ENCODE measurements at regions not wholly inside any gene's neighbourhood (a gene's known extent, or its start where the extent isn't known, plus 50 kb on each side); places are given as distances from the start of the nearest gene placed in this dataset.

GRCh38 chr12:77401770-77402081 lies 336.4 kb upstream of the E2F7 start:
- DNase-seq (no peak), ATAC-seq (replicated peaks in 1 of 4) (no peak)
- no peaks in the 10 kb centered on the region for H3K4me1 Mint-ChIP-seq
- no peaks in the 10 kb centered on the region for H3K27me3 Mint-ChIP-seq
- ChIA-PET CTCF (no interaction called here), POLR2A (no interaction called here)
- no peaks in the 10 kb centered on the region for H3K36me3 Mint-ChIP-seq
- H3K27me3 ChIP-seq (replicated peaks in 1 of 2; ENCODE audit: control insufficient read depth in 2 of 2, extremely low read depth in 1 of 2, insufficient read depth in 2 of 2, low read length in 1 of 2): no peaks in the 10 kb centered on the region
- H3K9me3 ChIP-seq: no peaks in the 10 kb centered on the region
- H3K27ac Mint-ChIP-seq: no peak overlapping the region
- H3K4me3 Mint-ChIP-seq: no peak overlapping the region
- no peaks in the 10 kb centered on the region for H3K9me3 Mint-ChIP-seq
- no peaks in the 10 kb centered on the region for H3K4me1 ChIP-seq (ENCODE audit: control insufficient read depth in 1 of 2, extremely low read depth in 1 of 2, insufficient read depth in 2 of 2, low read length in 2 of 2)
- H3K36me3 ChIP-seq (ENCODE audit: control insufficient read depth in 2 of 2, extremely low read depth in 1 of 2, insufficient read depth in 1 of 2, low read length in 1 of 2): no peaks in the 10 kb centered on the region
- H3K27ac ChIP-seq (ENCODE audit: low read length): no peak overlapping the region
- no peak overlapping the region for H3K4me3 ChIP-seq (ENCODE audit: control insufficient read depth in 1 of 2, extremely low read depth in 1 of 2, low read length in 1 of 2)

- WGBS (ENCODE audit: insufficient coverage): 83% methylated on average over 1 of the region's 3 CpGs
- ATAC-seq (replicated peaks in 1 of 4): no peak
Measured at GRCh38 chr12:77401064-77401769, 335.8 kb upstream of the E2F7 start.

GRCh38 chr12:77392467-77393088 lies 327.2 kb upstream of the E2F7 start:
- no peak overlapping the region for H3K27ac Mint-ChIP-seq
- ATAC-seq (replicated peaks in 1 of 4) (no peak), DNase-seq (no peak)
- no peaks in the 10 kb centered on the region for H3K36me3 Mint-ChIP-seq
- CTCF ChIA-PET: no interaction called here
- no peaks in the 10 kb centered on the region for H3K27me3 Mint-ChIP-seq
- Histone ChIP-seq H3K9me3 (no peaks in the 10 kb centered on the region), H3K4me1 (ENCODE audit: control insufficient read depth in 1 of 2, extremely low read depth in 1 of 2, insufficient read depth in 2 of 2, low read length in 2 of 2) (no peaks in the 10 kb centered on the region), H3K27me3 (replicated peaks in 1 of 2; ENCODE audit: control insufficient read depth in 2 of 2, extremely low read depth in 1 of 2, insufficient read depth in 2 of 2, low read length in 1 of 2) (no peaks in the 10 kb centered on the region), H3K4me3 (ENCODE audit: control insufficient read depth in 1 of 2, extremely low read depth in 1 of 2, low read length in 1 of 2) (no peak overlapping the region), H3K27ac (ENCODE audit: low read length) (no peak overlapping the region), H3K36me3 (ENCODE audit: control insufficient read depth in 2 of 2, extremely low read depth in 1 of 2, insufficient read depth in 1 of 2, low read length in 1 of 2) (no peaks in the 10 kb centered on the region)
- no peaks in the 10 kb centered on the region for H3K4me1 Mint-ChIP-seq
- POLR2A ChIA-PET: no interaction called here
- peaks cover 3 to 7% (median 4%) of the 10 kb centered on the region in 3 donors for H3K9me3 Mint-ChIP-seq
- 89% methylated on average over 4 of the region's 10 CpGs for WGBS (ENCODE audit: insufficient coverage)
- H3K4me3 Mint-ChIP-seq: no peak overlapping the region

More at GRCh38 chr12:77401064-77401769, 335.8 kb upstream of the E2F7 start:
- Histone ChIP-seq H3K27ac (ENCODE audit: low read length) (no peak overlapping the region), H3K36me3 (ENCODE audit: control insufficient read depth in 2 of 2, extremely low read depth in 1 of 2, insufficient read depth in 1 of 2, low read length in 1 of 2) (no peaks in the 10 kb centered on the region), H3K4me3 (ENCODE audit: control insufficient read depth in 1 of 2, extremely low read depth in 1 of 2, low read length in 1 of 2) (no peak overlapping the region), H3K4me1 (ENCODE audit: control insufficient read depth in 1 of 2, extremely low read depth in 1 of 2, insufficient read depth in 2 of 2, low read length in 2 of 2) (no peaks in the 10 kb centered on the region), H3K27me3 (replicated peaks in 1 of 2; ENCODE audit: control insufficient read depth in 2 of 2, extremely low read depth in 1 of 2, insufficient read depth in 2 of 2, low read length in 1 of 2) (no peaks in the 10 kb centered on the region), H3K9me3 (no peaks in the 10 kb centered on the region)
- Mint-ChIP-seq H3K4me1 (no peaks in the 10 kb centered on the region), H3K4me3 (no peak overlapping the region), H3K27me3 (no peaks in the 10 kb centered on the region), H3K9me3 (peaks cover 0 to under 1% (median 0%) of the 10 kb centered on the region in 3 donors), H3K27ac (no peak overlapping the region), H3K36me3 (no peaks in the 10 kb centered on the region)
- no peak for DNase-seq
- ChIA-PET POLR2A (no interaction called here), CTCF (no interaction called here)

- Mint-ChIP-seq H3K36me3 (no peaks in the 10 kb centered on the region), H3K27me3 (no peaks in the 10 kb centered on the region), H3K4me1 (no peaks in the 10 kb centered on the region), H3K4me3 (no peak overlapping the region), H3K9me3 (peaks cover 3 to 4% (median 4%) of the 10 kb centered on the region in 3 donors), H3K27ac (no peak overlapping the region)
- ChIA-PET POLR2A (no interaction called here), CTCF (no interaction called here)
- 40% methylated on average over 1 of the region's 2 CpGs for WGBS (ENCODE audit: insufficient coverage)
- Histone ChIP-seq H3K27me3 (replicated peaks in 1 of 2; ENCODE audit: control insufficient read depth in 2 of 2, extremely low read depth in 1 of 2, insufficient read depth in 2 of 2, low read length in 1 of 2) (no peaks in the 10 kb centered on the region), H3K4me3 (ENCODE audit: control insufficient read depth in 1 of 2, extremely low read depth in 1 of 2, low read length in 1 of 2) (no peak overlapping the region), H3K4me1 (ENCODE audit: control insufficient read depth in 1 of 2, extremely low read depth in 1 of 2, insufficient read depth in 2 of 2, low read length in 2 of 2) (no peaks in the 10 kb centered on the region), H3K9me3 (no peaks in the 10 kb centered on the region), H3K36me3 (ENCODE audit: control insufficient read depth in 2 of 2, extremely low read depth in 1 of 2, insufficient read depth in 1 of 2, low read length in 1 of 2) (no peaks in the 10 kb centered on the region), H3K27ac (ENCODE audit: low read length) (no peak overlapping the region)
- DNase-seq (no peak), ATAC-seq (replicated peaks in 1 of 4) (no peak)
Measured at GRCh38 chr12:77388445-77389265, 323.3 kb upstream of the E2F7 start.

GRCh38 chr12:77387671-77388070 lies 322.3 kb upstream of the E2F7 start:
- CTCF ChIA-PET: no interaction called here
- DNase-seq (no peak), ATAC-seq (replicated peaks in 1 of 4) (no peak)
- POLR2A ChIA-PET: no interaction called here
- H3K27ac ChIP-seq (ENCODE audit: low read length): no peak overlapping the region
- Mint-ChIP-seq H3K4me3 (no peak overlapping the region), H3K4me1 (no peaks in the 10 kb centered on the region), H3K36me3 (no peaks in the 10 kb centered on the region), H3K27ac (no peak overlapping the region), H3K9me3 (peaks cover 3 to 4% (median 4%) of the 10 kb centered on the region in 3 donors), H3K27me3 (no peaks in the 10 kb centered on the region)
- H3K36me3 ChIP-seq (ENCODE audit: control insufficient read depth in 2 of 2, extremely low read depth in 1 of 2, insufficient read depth in 1 of 2, low read length in 1 of 2): no peaks in the 10 kb centered on the region
- no peaks in the 10 kb centered on the region for H3K9me3 ChIP-seq
- no peaks in the 10 kb centered on the region for H3K27me3 ChIP-seq (replicated peaks in 1 of 2; ENCODE audit: control insufficient read depth in 2 of 2, extremely low read depth in 1 of 2, insufficient read depth in 2 of 2, low read length in 1 of 2)
- no peaks in the 10 kb centered on the region for H3K4me1 ChIP-seq (ENCODE audit: control insufficient read depth in 1 of 2, extremely low read depth in 1 of 2, insufficient read depth in 2 of 2, low read length in 2 of 2)
- WGBS (ENCODE audit: insufficient coverage): no CpG with 5 or more reads among the region's 1 CpG
- no peak overlapping the region for H3K4me3 ChIP-seq (ENCODE audit: control insufficient read depth in 1 of 2, extremely low read depth in 1 of 2, low read length in 1 of 2)

- Histone ChIP-seq H3K27ac (ENCODE audit: low read length) (no peak overlapping the region), H3K27me3 (replicated peaks in 1 of 2; ENCODE audit: control insufficient read depth in 2 of 2, extremely low read depth in 1 of 2, insufficient read depth in 2 of 2, low read length in 1 of 2) (no peaks in the 10 kb centered on the region), H3K4me3 (ENCODE audit: control insufficient read depth in 1 of 2, extremely low read depth in 1 of 2, low read length in 1 of 2) (no peak overlapping the region), H3K4me1 (ENCODE audit: control insufficient read depth in 1 of 2, extremely low read depth in 1 of 2, insufficient read depth in 2 of 2, low read length in 2 of 2) (no peaks in the 10 kb centered on the region), H3K36me3 (ENCODE audit: control insufficient read depth in 2 of 2, extremely low read depth in 1 of 2, insufficient read depth in 1 of 2, low read length in 1 of 2) (no peaks in the 10 kb centered on the region), H3K9me3 (no peaks in the 10 kb centered on the region)
- Mint-ChIP-seq H3K4me1 (no peaks in the 10 kb centered on the region), H3K36me3 (no peaks in the 10 kb centered on the region), H3K27ac (no peak overlapping the region), H3K4me3 (no peak overlapping the region), H3K27me3 (no peaks in the 10 kb centered on the region), H3K9me3 (peaks cover 3 to 8% (median 4%) of the 10 kb centered on the region in 3 donors)
- DNase-seq: no peak
- ATAC-seq (replicated peaks in 1 of 4): no peak
- CTCF ChIA-PET: no interaction called here
- WGBS (ENCODE audit: insufficient coverage): no CpG with 5 or more reads among the region's 3 CpGs
- POLR2A ChIA-PET: no interaction called here
Measured at GRCh38 chr12:77387214-77387613, 321.8 kb upstream of the E2F7 start.

Data from T-cell (primary cell).